A549 (cell line): ENCODE measurements at regions not wholly inside any gene's neighbourhood (a gene's known extent, or its start where the extent isn't known, plus 50 kb on each side); places are given as distances from the start of the nearest gene placed in this dataset.

Source experiments
- ATAC-seq, 2 experiments: fragments of 200-7000 bp in 1 of 2; fragments of >200 bp in 1 of 2; cut with Nextera tagmentation in 1 of 2; cut with Tn5 transposase in 1 of 2; 3 replicates each; pipeline versions ENCODE4 v1.8.0 to v1.9.1; 2018 to 2020; ENCODE audit warnings: mild to moderate bottlenecking in 1 of 2, moderate library complexity in 1 of 2
- CTCF ChIA-PET: fragments of 300-600 bp; sonication (Branson Sonifier 250); formaldehyde crosslinking; extraction: SDS; loops from one replicate; lab custom pipeline; 2021; ENCODE audit warnings: antibody characterized with exemption, inconsistent platforms; lab: Yijun Ruan, JAX
- POLR2A ChIA-PET: fragments of 350-600 bp; formaldehyde crosslinking; extraction: SDS; loops from one replicate; lab custom pipeline; 2021; ENCODE audit warnings: antibody characterized with exemption, inconsistent platforms; lab: Yijun Ruan, JAX
- DNase-seq, 2 experiments: peaks; one replicate each; pipeline versions ENCODE4 v3.0.0 to v3.0.0-alpha.2; 2011 to 2016; ENCODE audit warnings: low read depth in 1 of 2, low spot score in 1 of 2
- FAIRE-seq: peaks from 2 replicates; lab custom pipeline; 2011; peaks lifted over from hg19 to GRCh38; lab: Jason Lieb, UNC
- H3K27ac ChIP-seq, 2 experiments: fragments of >200 bp; sonication (Bioruptor Twin); formaldehyde crosslinking; 3 replicates each; pipeline ENCODE4 v1.5.1; 2016 to 2017
- H3K4me1 ChIP-seq: fragments of >200 bp; sonication (Bioruptor Twin); formaldehyde crosslinking; 3 replicates; pipeline ENCODE4 v1.6.1; 2016
- H3K4me2 ChIP-seq: fragments of >200 bp; sonication (Bioruptor Twin); formaldehyde crosslinking; 3 replicates; pipeline ENCODE4 v1.6.1; 2016
- H3K4me3 ChIP-seq: fragments of >200 bp; sonication (Bioruptor Twin); formaldehyde crosslinking; 3 replicates; pipeline ENCODE4 v1.5.1; 2016
- H3K9me3 ChIP-seq: fragments of >200 bp; sonication (Bioruptor Twin); formaldehyde crosslinking; 3 replicates; pipeline ENCODE4 v1.6.1; 2016
- ELK1 ChIP-seq: fragments of 150-350 bp; IDR thresholded peaks from 2 replicates; pipeline ENCODE4 v1.6.1; 2014; ENCODE audit warnings: low read depth, mild to moderate bottlenecking, low read length
- FOSB ChIP-seq: fragments of 250-450 bp; sonication (Bioruptor Pico); IDR thresholded peaks from 2 replicates; pipeline ENCODE4 v1.5.0; 2020; ENCODE audit warnings: mild to moderate bottlenecking, moderate library complexity
- HOXA7 ChIP-seq: fragments of 250-450 bp; sonication (Bioruptor Pico); IDR thresholded peaks from 2 replicates; pipeline ENCODE4 v1.5.0; 2020; ENCODE audit warnings: mild to moderate bottlenecking, moderate library complexity
- REST ChIP-seq: fragments of 200-600 bp; sonication (generic); IDR thresholded peaks from 2 replicates; pipeline ENCODE4 v1.6.1; 2016; ENCODE audit warnings: antibody characterized with exemption, mild to moderate bottlenecking, moderate library complexity
- SREBF2 ChIP-seq: fragments of 450-650 bp; IDR thresholded peaks from 2 replicates; pipeline ENCODE4 v1.6.1; 2014; ENCODE audit warnings: mild to moderate bottlenecking, moderate library complexity
- WGBS: methylation state at CpG from one replicate; pipeline ENCODE4 v1.1.6; 2017; ENCODE audit errors: missing lambda C conversion rate; 5-methylcytosine and 5-hydroxymethylcytosine counted together
- TF ChIP-seq, protein P1 (sequence below): IDR thresholded peaks from 2 replicates; pipeline ENCODE4 v1.6.1; 2012
- TF ChIP-seq, protein P2 (sequence below): fragments of >200 bp; sonication (Bioruptor Twin); formaldehyde crosslinking; IDR thresholded peaks from 3 replicates; pipeline ENCODE4 v1.6.1; 2016

DNA sequence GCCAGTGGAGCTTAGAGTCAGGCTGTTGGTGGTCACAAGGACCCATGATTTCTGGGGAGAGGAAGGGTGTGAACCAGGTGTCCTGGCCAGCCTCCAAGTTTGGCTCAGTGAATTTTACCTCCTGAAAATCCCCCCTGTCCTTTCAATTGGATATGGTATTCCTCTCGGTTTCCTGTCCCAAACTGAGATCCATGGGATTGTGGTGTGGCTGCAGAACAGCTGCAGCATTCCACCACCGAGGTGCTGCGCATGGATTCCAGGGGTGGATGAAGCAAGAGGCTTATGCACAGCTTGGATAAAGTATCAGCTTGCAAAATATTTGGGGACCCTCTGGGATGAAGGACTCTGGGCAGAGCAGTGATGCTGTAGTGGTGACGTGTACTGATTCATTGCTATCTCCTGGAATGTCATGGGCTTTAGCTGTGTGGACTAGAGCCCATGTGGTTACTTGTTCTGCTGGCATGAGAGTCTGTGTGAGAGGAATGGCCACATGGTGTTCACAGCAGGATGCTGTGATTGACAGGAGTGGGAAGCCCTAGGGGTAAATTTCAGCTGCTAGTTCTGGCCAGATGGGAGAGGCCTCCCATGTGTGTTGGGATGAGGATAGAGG is 148.7 kb upstream of the SPAG17 start:
- DNase-seq = no peak
- no peak overlapping the region for H3K4me2 ChIP-seq
- H3K4me1 ChIP-seq = no peaks in the 10 kb centered on the region
- ATAC-seq = no peak
- H3K4me3 ChIP-seq = no peak overlapping the region
- TF ChIP-seq, protein P1, sequence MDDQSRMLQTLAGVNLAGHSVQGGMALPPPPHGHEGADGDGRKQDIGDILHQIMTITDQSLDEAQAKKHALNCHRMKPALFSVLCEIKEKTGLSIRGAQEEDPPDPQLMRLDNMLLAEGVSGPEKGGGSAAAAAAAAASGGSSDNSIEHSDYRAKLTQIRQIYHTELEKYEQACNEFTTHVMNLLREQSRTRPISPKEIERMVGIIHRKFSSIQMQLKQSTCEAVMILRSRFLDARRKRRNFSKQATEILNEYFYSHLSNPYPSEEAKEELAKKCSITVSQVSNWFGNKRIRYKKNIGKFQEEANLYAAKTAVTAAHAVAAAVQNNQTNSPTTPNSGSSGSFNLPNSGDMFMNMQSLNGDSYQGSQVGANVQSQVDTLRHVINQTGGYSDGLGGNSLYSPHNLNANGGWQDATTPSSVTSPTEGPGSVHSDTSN = no peak
- TF ChIP-seq FOSB = no peak
- no peak for TF ChIP-seq REST
- TF ChIP-seq, protein P2, sequence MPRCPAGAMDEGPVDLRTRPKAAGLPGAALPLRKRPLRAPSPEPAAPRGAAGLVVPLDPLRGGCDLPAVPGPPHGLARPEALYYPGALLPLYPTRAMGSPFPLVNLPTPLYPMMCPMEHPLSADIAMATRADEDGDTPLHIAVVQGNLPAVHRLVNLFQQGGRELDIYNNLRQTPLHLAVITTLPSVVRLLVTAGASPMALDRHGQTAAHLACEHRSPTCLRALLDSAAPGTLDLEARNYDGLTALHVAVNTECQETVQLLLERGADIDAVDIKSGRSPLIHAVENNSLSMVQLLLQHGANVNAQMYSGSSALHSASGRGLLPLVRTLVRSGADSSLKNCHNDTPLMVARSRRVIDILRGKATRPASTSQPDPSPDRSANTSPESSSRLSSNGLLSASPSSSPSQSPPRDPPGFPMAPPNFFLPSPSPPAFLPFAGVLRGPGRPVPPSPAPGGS = no peak
- no peak overlapping the region for H3K27ac ChIP-seq
- no peaks in the 10 kb centered on the region for H3K9me3 ChIP-seq
- FAIRE-seq = no peak
- CTCF ChIA-PET = no interaction called here
- POLR2A ChIA-PET = no interaction called here
- 0% methylated on average over 1 of the region's 4 CpGs for WGBS

DNA sequence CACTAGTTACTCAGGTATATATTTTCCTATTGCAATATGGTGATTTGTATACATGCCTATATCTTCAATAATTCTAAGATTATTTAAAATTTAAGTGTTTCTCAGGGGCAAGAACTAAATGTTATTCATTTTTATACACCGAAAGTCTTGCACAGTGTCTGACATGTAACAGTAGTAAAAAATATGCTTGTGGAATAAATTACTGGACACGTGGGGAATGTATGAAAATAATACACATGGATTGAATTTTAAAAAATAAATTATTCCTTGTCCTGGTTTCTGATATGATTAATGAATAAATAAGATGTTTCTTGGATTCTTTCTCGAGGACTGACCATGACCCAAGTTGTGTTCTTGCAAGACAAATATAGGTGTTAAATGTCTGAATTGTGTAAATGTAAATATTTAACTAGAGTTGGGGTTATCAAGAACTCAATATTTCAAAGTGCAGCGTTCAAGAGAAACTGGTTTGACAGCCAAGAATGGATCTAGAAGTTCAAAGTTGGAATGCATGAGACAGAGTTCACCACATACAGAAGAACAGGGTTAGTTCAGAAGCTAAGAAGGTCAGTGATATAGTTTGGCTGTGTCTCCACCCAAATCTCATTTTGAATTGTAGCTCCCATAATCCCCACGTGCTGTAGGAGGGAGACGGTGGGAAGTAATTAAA is 142.1 kb upstream of the SPAG17 start:
- ChIA-PET CTCF (no interaction called here), POLR2A (no interaction called here)
- H3K4me3 ChIP-seq = no peak overlapping the region
- TF ChIP-seq, protein P1 = no peak
- TF ChIP-seq REST (no peak), ELK1 (no peak), SREBF2 (no peak), HOXA7 (no peak)
- ATAC-seq (no peak), DNase-seq (no peak), FAIRE-seq (no peak)
- H3K9me3 ChIP-seq = no peaks in the 10 kb centered on the region
- no peaks in the 10 kb centered on the region for H3K4me1 ChIP-seq
- H3K4me2 ChIP-seq = no peak overlapping the region
- H3K27ac ChIP-seq = no peak overlapping the region
- under 1% methylated on average over 6 of the region's 6 CpGs for WGBS
